HAP-1 (cell line): ENCODE measurements at regions not wholly inside any gene's neighbourhood (a gene's known extent, or its start where the extent isn't known, plus 50 kb on each side); places are given as distances from the start of the nearest gene placed in this dataset.
"Not testable (repeated sequence)": the region's sequence is repeated elsewhere in the genome, so short reads cannot be mapped to it uniquely, and the experiment has no call there.

Experiments used
- DNase-seq, 2 experiments: peaks; one replicate each; pipeline ENCODE4 v3.0.0-alpha.2; 2016 to 2020; ENCODE audit warnings: low spot score in 2 of 2
- H3K27me3 ChIP-seq: fragments of 250-450 bp; sonication (Bioruptor Pico); 2 replicates; pipeline ENCODE4 v1.5.1; 2020; ENCODE audit warnings: low read depth, mild to moderate bottlenecking, moderate library complexity
- H3K36me3 ChIP-seq: fragments of 250-450 bp; sonication (Bioruptor Pico); replicated peaks from 2 replicates; pipeline ENCODE4 v1.5.1; 2020; ENCODE audit warnings: mild to moderate bottlenecking
- H3K4me1 ChIP-seq: fragments of 250-450 bp; sonication (Bioruptor Pico); 2 replicates; pipeline ENCODE4 v1.5.1; 2020; ENCODE audit warnings: mild to moderate bottlenecking
- H3K4me3 ChIP-seq: fragments of 250-450 bp; sonication (Bioruptor Pico); 2 replicates; pipeline ENCODE4 v1.5.1; 2020; ENCODE audit warnings: mild to moderate bottlenecking, moderate library complexity
- H3K9me3 ChIP-seq: fragments of 250-450 bp; sonication (Bioruptor Pico); 2 replicates; pipeline ENCODE4 v1.5.1; 2020; ENCODE audit warnings: mild to moderate bottlenecking, moderate library complexity
- in situ Hi-C: fragments of 300-500 bp; cut with MboI; formaldehyde crosslinking; loops from 3 replicates; pipeline ENCODE4 v1.14.3; 2020; ENCODE audit warnings: low sequenced_read_pairs, inconsistent platforms, mixed read lengths

- in situ Hi-C loops: no loop called here
- Histone ChIP-seq H3K4me1 (no peaks in the 10 kb centered on the region), H3K9me3 (no peaks in the 10 kb centered on the region), H3K4me3 (no peak overlapping the region), H3K27me3 (no peaks in the 10 kb centered on the region), H3K36me3 (no peaks in the 10 kb centered on the region)
- DNase-seq: no peak
These were observed 98.9 kb upstream of the GSE1 start for GRCh38 chr16:85514295-85514597.

GRCh38 chr16:85514598-85515318 is 98.4 kb upstream of the GSE1 start:
- no peak overlapping the region for H3K4me3 ChIP-seq
- no peak for DNase-seq
- H3K4me1 ChIP-seq: no peaks in the 10 kb centered on the region
- in situ Hi-C loops: no loop called here
- no peaks in the 10 kb centered on the region for H3K9me3 ChIP-seq
- no peaks in the 10 kb centered on the region for H3K36me3 ChIP-seq
- no peaks in the 10 kb centered on the region for H3K27me3 ChIP-seq

GRCh38 chr16:85515319-85515745 is 97.8 kb upstream of the GSE1 start:
- Histone ChIP-seq H3K9me3 (no peaks in the 10 kb centered on the region), H3K27me3 (no peaks in the 10 kb centered on the region), H3K4me1 (no peaks in the 10 kb centered on the region), H3K36me3 (no peaks in the 10 kb centered on the region), H3K4me3 (no peak overlapping the region)
- in situ Hi-C loops: no loop called here
- no peak for DNase-seq

GRCh38 chr16:85515830-85516397 is 97.2 kb upstream of the GSE1 start:
- Histone ChIP-seq H3K27me3 (no peaks in the 10 kb centered on the region), H3K36me3 (no peaks in the 10 kb centered on the region), H3K4me1 (no peaks in the 10 kb centered on the region), H3K9me3 (no peaks in the 10 kb centered on the region), H3K4me3 (no peak overlapping the region)
- in situ Hi-C loops: no loop called here
- DNase-seq: no peak

GRCh38 chr16:85517154-85517553 is 96.0 kb upstream of the GSE1 start:
- H3K36me3 ChIP-seq: no peaks in the 10 kb centered on the region
- H3K4me3 ChIP-seq: no peak overlapping the region
- no peaks in the 10 kb centered on the region for H3K4me1 ChIP-seq
- DNase-seq: no peak
- no peaks in the 10 kb centered on the region for H3K27me3 ChIP-seq
- in situ Hi-C loops: no loop called here
- H3K9me3 ChIP-seq: no peaks in the 10 kb centered on the region

- in situ Hi-C loops: no loop called here
- no peak for DNase-seq
- Histone ChIP-seq H3K27me3 (no peaks in the 10 kb centered on the region), H3K4me3 (no peak overlapping the region), H3K9me3 (no peaks in the 10 kb centered on the region), H3K4me1 (no peaks in the 10 kb centered on the region), H3K36me3 (no peaks in the 10 kb centered on the region)
These were observed 95.5 kb upstream of the GSE1 start for GRCh38 chr16:85517563-85518179.

- no peaks in the 10 kb centered on the region for H3K9me3 ChIP-seq
- DNase-seq: no peak
- in situ Hi-C loops: no loop called here
- H3K4me3 ChIP-seq: no peak overlapping the region
- H3K4me1 ChIP-seq: no peaks in the 10 kb centered on the region
- H3K36me3 ChIP-seq: no peaks in the 10 kb centered on the region
- no peaks in the 10 kb centered on the region for H3K27me3 ChIP-seq
These were observed 94.6 kb upstream of the GSE1 start for GRCh38 chr16:85518398-85519049.

GRCh38 chr16:85519050-85519440 is 94.1 kb upstream of the GSE1 start:
- H3K4me1 ChIP-seq, H3K4me3 ChIP-seq, DNase-seq, H3K36me3 ChIP-seq, H3K27me3 ChIP-seq, in situ Hi-C loops, H3K9me3 ChIP-seq: not testable (repeated sequence)

GRCh38 chr16:85519540-85520231 is 93.4 kb upstream of the GSE1 start:
- no peak overlapping the region for H3K4me3 ChIP-seq
- no peaks in the 10 kb centered on the region for H3K4me1 ChIP-seq
- no peaks in the 10 kb centered on the region for H3K9me3 ChIP-seq
- H3K27me3 ChIP-seq: no peaks in the 10 kb centered on the region
- in situ Hi-C loops: no loop called here
- no peaks in the 10 kb centered on the region for H3K36me3 ChIP-seq
- no peak for DNase-seq

- Histone ChIP-seq H3K36me3 (no peaks in the 10 kb centered on the region), H3K4me3 (no peak overlapping the region), H3K4me1 (no peaks in the 10 kb centered on the region), H3K9me3 (no peaks in the 10 kb centered on the region), H3K27me3 (no peaks in the 10 kb centered on the region)
- in situ Hi-C loops: no loop called here
- DNase-seq: no peak
These were observed 92.1 kb upstream of the GSE1 start for GRCh38 chr16:85520853-85521521.

GRCh38 chr16:85521552-85522307 is 91.4 kb upstream of the GSE1 start:
- no peak for DNase-seq
- in situ Hi-C loops: no loop called here

GRCh38 chr16:85522308-85522841 is 90.7 kb upstream of the GSE1 start:
- no peaks in the 10 kb centered on the region for H3K4me1 ChIP-seq
- no peak for DNase-seq
- no peaks in the 10 kb centered on the region for H3K27me3 ChIP-seq
- no peaks in the 10 kb centered on the region for H3K36me3 ChIP-seq
- H3K9me3 ChIP-seq: no peaks in the 10 kb centered on the region
- in situ Hi-C loops: no loop called here
- no peak overlapping the region for H3K4me3 ChIP-seq

More at GRCh38 chr16:85521552-85522307, 91.4 kb upstream of the GSE1 start:
- no peaks in the 10 kb centered on the region for H3K4me1 ChIP-seq
- H3K9me3 ChIP-seq: no peaks in the 10 kb centered on the region
- no peaks in the 10 kb centered on the region for H3K27me3 ChIP-seq
- H3K36me3 ChIP-seq: no peaks in the 10 kb centered on the region
- no peak overlapping the region for H3K4me3 ChIP-seq
